NK-92 treated with Interleukin-12 subunit alpha and Interleukin-12 subunit beta, amount 100 ng/mL, for 24 hours (cell line): ENCODE measurements at regions not wholly inside any gene's neighbourhood (a gene's known extent, or its start where the extent isn't known, plus 50 kb on each side); places are given as distances from the start of the nearest gene placed in this dataset.

Experiments
- DNase-seq: peaks from one replicate; lab custom pipeline; 2025; lab: John Stamatoyannopoulos, UW

DNA sequence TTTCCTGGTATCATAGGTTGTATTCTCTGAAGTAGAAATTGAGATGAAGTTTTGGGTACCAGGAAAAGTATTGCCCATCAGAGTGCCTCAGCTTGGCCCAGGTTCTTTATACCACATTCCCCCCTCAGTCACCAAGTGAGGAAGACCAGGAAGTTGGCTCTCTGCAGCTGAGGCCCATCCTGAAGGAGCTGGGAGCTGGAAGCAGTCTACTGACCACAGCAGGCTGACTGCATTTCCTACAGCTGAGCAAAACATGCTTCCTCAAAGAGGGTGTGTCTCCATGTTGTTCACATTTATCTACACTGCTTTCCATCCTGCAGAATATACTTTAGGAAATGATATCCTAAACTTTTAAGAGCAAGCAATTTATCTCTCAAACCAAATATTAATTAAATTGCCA is 654.6 kb downstream of the ELAVL2 start:
- no peak for DNase-seq

DNA sequence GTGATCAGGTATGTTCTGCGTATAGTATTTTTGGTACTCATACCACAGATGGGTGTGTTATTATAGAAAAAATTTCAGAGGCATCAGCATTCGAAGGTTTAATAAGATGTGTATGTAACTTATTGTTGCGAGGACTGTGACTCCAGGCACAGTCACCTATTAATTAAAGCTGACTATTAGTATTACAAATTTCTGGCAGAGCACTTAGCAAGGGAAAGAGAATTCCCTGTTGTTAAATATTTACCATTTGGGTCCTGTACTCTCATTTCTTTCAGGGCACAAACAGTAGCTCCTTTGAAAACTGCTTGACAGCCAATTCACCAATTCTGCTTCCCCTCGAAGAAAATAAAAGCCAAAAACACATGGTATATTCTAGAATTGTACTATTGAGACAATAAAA is 653.8 kb downstream of the ELAVL2 start:
- DNase-seq = no peak

DNA sequence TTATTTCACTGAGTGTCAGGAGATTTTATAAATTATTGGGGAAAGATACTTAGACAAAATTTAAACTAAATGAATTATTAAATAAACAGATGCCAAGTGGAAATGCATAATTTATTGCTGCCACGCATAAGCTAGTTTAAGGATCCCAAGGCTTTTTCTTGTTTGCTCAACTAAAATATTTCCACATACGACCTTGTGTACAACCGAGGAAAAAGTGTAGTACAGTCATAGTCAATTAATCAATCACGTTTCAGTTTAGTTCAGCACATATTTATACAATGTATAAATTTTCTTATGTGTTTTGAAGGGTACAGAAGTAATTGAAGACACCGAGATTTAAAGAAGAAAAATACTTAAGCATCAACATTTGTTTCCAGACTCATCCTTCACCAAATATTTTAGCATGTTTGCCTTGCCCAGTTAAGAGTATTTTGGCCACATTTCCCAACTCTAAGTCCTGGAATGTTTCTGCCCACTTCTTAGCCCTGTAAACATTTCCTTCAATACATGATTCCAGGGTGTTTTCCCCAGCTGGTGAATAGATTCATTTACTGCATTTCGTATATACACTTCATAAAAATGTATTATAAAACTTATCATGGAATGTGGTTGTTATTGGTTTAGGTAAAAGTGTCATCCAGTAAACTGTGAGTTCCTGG is 652.9 kb downstream of the ELAVL2 start:
- no peak for DNase-seq

DNA sequence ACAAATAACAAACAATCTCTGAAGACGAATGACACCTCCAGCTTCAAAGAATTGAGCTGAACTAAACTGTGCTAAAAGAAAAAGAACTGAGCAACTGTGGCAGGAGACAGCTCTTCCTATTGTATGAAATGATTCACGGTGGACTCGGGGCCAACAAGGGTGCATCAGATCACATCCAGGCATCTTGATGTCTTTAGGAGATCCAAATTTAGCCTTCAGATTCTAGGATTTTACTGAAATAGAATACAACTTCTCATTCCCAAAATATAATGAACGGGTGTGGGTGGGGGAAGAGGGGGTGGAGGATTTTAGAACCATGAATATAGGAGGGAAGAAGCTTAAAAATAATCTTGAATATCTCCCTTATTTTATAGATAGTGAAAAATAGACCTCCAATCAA is 631.8 kb downstream of the ELAVL2 start:
- no peak for DNase-seq

DNA sequence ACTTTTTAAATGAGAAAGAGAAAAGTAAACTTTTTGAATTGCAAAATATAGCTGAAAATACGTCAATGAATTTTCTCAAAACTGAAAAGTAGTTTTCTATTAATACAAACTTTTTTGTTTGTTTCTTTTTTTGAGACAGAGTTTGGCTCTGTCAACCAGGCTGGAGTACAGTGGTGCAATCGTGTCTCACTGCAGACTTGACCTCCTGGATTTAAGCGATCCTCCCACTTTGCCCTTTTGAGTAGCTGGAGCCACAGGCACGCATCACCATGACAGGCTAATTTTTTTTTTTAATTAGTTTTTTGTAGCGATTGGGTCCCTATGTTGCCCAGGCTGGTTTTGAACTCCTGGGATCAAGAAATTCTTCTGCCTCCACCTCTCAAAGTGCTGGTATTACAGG is 610.4 kb downstream of the ELAVL2 start:
- DNase-seq = no peak

DNA sequence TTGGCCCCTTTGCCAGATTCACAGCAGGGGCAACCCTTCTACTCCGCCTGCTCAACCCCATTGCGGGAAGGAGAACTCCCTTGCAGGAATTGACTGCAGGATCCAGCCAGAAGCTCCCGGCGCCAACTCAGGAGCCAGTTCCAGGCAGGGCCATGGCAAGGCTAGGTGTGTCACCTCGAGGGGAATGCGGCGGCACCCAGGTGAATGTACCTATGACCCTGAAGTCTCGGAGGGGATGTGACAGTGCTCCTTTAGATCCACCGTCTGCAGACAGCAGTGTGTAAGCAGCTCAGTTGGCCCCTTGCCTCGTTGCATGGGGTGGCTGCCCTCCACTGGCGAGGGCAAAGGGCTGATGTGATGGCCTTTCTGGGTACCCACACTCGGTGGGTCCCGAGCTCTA is 606.6 kb downstream of the ELAVL2 start:
- no peak for DNase-seq

DNA sequence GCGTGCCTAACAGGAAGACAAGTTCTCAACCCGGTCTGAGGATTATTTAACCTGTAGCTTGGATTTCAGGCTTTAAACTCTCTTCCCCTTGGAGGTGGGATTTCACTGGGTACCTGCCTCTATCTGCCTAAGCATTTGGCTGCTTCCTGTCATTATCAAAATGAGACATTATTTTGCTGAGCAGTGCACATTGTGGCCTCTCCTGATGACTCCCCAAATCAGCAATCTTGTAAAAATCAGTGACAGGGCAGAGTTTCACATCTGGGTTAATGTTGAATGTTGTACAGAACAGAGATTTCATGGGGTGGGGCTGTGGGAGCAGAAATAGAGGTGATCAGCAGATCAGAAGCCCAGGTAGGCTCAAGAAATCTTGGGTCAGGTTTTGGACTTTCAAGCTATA is 605.9 kb downstream of the ELAVL2 start:
- no peak for DNase-seq

DNA sequence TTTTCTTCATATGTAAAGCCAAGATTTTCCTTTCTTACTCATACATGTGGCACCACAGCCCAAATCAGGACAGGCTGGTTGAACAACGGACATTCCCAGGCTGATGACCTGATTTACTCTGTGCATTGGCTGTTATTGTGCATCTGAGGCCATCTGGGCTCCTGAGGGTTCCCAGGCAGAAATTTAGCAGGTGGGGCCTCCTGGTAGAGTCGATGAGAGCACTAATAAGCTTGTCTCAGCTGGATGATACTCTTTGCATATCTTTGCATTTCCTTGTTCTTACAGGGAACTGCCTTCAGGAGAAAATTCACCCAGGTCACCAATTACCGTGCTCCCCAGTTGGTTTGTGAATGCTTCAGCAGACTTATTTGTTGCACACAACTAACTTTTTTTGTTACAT is 605.1 kb downstream of the ELAVL2 start:
- DNase-seq = no peak

DNA sequence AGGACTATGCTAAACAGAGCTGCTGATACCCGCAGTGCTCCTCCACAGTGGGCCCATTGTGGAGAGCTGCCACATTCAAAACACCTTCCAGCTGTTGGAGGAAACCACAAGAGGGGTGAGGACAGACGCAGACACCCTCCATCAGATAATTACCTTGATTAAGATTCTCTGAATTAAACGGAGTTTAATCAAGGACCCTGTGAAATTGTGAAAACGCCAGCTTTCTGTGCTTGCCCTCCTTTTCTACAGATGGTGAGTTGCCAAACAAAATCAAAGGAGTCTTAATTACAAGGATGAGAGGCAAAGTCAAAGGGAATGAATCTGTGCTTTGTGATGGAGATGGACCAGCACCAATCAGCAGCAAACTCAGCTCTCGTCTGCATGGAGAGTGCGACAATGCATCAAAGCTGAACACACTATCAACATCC is 596.1 kb downstream of the ELAVL2 start:
- DNase-seq = no peak

DNA sequence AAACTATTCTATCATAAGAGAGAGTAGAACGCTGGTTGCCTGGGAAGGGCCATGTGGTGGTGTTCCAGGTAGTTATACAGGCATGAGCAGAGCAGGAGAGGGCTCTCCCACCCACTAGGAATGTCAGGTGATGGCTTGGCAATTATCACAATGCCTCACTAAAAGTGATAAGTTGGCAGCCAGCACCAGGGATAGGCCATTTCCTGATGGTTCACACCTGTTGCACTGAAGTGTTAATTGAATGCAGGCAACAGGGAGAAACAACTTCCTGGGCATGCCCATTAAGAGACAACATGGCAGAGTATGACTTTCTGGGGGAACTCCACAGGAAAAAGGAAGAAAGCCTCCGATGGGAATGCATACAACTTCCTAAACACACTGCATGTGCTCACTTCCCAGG is 593.2 kb downstream of the ELAVL2 start:
- no peak for DNase-seq

DNA sequence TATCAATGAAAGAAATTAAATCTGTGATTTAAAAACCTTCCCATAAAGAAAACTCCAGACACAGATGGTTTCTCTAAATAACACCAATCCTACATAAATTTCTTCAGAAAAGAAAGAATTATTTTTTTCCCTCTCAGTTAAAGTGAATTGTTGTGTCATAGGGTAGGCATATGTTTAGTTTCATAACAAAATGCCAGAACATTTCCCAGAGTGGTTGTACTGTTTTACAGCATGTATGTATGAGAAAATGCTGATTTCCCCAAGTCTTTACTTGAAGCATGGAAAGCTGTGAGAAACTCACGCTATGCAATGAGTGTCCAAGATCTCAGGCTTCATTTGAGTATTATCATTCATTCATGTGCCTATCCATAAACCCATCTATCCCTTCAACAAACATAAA is 582.5 kb downstream of the ELAVL2 start:
- DNase-seq = no peak

DNA sequence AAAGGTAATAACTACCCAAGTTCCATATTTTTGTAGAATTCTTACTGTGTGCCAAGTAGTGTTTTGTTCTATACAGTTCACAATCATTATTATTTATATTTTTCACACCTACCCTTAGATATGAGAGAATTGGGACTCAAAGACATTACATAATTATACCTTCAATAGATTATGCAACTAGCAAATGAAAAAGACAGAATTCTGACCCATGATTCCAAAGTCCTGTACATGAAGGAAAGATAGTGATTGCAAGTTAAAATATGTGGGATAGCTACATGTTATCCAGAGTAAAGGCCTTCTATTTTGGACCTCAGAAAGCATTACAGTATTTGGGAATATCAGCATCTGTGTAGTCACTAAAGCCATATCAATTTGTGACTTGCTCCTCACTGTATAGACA is 581.0 kb downstream of the ELAVL2 start:
- DNase-seq = no peak

DNA sequence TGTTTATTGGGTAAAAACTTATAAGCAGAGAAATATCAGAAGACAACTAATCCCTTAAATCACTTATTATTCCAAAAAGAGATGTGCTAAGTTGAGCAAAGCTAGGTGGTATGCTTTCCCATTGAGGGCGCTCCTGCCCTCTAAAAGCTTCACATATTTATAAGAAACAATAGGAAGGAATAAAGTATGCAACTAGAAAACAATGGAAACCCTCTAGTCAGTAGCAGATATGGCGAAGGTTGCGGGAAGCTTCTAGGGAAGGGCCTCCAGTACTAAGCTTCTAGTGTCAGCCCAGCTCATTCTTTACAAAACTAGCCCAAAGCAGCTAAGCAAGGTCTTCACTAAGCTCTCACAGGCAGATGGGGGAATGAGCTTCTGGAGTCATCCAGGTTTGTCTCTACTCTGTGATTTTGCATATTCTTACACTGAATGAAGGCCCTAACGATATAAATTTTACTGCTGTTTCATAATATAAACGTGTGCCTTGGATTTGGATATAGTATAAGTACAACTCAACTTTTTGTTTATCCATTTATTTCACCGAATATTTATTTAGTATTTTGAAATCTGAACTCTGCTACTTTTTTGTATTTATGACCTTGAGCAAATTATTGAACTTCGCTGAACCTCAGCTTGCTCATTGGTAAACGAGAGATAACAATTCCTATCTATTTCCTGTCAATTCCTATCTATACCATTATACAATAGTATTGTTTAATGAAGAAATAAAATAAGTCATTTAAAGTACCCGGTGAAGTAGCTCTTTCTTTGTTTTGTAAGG is 571.4 kb downstream of the ELAVL2 start:
- DNase-seq = no peak

DNA sequence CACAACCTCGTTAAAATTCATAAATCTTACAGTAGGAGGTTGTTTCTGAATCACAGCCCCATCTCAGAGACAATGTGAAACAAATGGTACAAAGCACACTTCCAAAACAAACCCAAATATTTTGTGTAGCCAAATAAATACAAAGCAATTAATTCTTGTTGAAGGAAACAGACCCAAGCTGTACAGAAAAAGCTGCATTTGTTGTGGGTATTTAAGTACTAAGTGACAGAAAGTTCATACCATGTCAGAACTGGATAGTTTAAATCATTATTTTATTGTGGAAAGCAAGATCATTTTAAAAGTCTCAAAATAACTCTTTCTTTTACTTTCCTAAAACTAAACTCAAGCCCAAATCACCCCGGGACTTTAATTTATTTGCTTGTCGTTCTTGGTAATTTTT is 570.7 kb downstream of the ELAVL2 start:
- no peak for DNase-seq

DNA sequence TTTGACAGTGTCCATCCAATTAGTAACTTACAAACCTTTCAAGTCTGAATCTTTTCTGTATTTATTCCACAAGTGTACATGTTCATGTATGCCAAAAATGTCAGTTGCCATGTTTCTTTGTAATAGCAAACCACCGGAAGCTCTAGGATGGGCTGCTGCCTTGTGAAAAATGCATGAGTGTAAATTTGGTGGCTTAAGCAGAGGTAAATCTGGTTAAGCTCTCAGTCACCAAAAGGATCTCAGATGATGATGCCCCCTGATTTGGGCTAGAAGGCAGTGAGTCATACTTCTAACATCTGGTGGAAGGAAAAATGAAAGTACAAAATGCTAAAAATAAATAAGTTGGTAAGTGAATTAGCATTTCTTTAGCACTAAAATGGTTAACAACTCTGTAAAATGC is 567.5 kb downstream of the ELAVL2 start:
- no peak for DNase-seq

DNA sequence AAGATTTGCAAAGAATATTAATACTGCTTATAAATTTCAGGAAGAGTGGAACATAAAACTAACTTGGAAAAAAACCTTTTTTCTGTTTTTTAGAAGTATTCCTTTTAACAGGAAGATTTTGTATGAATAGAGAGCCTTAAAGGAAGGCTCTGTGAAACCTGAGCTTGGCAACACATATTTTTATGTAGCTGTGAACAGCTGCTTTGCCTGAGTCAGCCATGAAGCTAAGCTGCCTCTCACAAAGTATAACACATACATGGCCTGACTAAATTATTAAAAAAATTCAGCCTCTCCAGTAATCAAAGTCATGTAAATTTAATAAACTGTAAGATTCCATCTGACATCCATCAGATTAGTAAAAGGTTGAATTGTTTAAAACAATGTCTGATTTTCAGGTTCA is 547.5 kb downstream of the ELAVL2 start:
- no peak for DNase-seq

DNA sequence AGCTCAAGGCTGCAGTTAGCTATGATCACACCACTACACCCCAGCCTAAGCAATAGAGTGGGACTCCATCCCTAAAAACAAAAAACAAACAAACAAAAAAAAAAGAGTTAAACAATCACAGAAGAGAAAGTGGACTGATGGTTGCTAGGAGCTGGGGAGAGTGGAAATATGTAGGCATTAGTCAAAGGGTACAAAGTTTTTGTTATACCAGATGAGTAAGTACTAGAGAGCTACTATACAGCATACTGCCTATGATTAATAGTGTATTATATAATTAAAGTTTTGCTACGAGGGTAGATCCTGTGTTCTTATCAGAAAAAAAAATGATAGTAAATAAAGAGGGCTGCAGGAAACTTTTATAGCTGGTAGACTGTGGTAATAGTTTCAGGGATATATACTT is 538.6 kb downstream of the ELAVL2 start:
- DNase-seq = no peak

DNA sequence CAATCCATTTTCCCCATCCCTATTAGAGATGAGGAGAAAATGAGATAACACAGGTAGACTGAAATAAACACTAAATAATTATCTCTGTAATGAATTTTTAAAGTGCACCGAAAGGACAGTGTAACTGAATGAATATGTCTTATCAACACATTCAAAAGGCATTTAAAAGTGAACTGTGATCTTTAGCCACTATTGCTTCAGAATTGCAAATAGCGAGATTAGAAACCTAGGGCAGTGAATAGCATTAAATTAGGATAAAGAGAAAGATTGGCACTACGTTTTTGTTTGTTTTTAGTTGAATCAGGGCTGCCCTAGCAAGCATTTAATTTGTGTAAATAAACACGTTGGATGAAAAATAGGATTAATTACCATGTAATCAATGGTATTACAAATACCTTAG is 537.5 kb downstream of the ELAVL2 start:
- no peak for DNase-seq

DNA sequence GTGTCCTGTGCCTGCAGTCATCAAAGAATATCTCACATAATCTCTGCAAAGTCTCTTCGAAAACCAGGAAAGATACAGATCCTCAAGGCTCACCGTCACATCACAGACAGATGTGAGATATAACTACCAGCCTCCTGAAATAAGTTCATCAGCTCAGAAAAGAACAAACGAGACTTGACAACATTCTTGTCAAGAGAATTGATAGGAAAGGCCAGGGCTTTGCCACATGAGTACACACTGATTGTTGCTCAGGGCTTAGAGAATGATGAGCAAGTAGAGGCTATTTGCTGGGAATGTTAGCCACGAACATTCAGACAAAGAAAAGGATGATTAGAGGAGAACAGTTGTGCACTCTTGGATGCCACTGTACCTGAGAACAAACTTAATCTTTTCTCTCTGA is 535.1 kb downstream of the ELAVL2 start:
- DNase-seq = no peak

DNA sequence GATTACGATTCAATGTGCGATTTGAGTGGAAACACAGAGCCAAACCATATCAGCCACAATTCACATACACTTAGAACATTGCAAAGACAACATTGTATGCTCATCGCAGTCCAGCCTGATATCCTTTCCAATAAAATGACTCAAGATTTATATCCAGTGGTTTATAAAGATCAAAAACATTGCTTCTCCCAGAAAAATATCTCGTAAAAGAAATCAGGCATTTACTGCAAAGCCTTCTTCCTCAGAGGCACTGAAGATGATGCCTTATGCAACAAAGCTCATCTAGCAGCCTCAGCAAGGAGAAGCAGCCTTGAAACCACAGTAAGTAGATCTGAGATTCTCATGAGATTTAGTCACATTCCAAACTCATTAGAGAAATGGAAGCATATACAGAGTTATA is 523.8 kb downstream of the ELAVL2 start:
- DNase-seq = no peak

DNA sequence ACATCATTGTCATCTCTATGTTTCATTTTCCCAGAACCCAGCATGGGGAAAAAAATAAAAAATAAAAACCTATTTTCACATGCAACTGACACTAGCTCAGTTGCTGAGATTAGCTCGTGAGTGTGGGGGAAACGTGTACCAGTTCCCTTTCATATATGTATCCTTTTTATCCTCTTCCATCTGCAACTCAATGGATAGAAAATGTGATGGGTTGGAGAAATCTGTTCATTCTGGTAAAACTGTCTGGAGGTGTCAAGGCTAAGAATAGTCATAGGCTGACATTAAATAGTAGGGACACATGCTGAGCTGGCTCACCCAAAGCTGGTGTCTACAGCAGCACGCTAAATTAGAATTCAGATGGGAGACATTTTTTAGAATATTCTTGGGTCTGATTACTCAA is 519.3 kb downstream of the ELAVL2 start:
- DNase-seq = no peak

DNA sequence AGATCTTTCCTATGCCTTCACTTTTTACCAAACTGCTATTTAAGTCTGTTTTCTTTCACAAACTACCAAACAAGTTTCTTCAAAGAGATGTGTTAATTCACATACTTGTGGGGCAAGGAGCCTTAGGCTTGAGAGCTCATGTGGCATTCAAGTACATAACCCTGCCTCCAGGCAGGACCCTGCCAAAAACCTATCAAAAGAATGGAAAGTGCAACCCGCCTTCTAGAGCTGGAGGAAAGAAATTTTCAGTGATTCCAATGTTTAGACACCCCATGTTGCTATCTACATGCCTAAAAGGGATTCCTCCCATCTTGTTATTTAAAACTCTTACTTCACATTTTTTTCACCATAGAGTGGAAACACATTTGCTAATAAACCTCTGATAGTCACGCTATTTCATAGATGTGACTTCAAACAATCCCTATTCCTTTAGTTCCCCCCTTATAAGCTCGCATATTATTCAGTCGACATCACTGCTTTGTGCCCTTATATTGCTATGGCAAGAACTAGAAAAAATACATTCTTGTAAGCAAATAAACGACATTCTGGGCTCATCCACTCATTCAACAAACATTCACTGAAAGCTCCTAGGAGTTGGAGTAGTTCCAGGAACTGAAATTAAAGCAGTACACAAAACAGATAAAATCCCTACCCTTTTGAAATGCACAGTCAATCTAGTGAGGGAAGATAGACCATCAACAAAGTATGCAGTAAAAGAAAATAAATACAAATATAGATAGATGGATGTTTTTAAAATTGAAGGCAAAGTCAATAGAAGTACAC is 518.1 kb downstream of the ELAVL2 start:
- DNase-seq = no peak

DNA sequence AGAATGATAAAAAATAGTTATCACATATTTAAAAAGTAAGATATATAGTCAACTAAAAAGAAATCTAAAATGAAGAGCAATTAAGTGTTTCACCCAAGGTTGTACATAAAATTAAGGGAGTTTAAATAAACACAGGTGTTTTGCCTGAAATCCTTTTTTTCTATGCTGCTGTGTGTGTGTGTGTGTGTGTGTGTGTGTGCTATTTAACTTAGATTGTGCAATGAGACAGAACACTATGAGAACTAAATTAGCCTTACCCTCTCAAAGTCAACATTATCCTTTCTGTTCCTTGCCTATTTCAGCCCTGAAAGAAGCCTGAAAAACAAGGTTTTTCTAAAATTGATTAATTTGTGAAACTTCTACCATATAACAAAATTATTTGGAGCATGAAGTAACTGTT is 516.2 kb downstream of the ELAVL2 start:
- DNase-seq = no peak
